ENCODE measurements at regions not wholly inside any gene's neighbourhood (a gene's known extent, or its start where the extent isn't known, plus 50 kb on each side); places are given as distances from the start of the nearest gene placed in this dataset.

- DNase-seq (ENCODE audit: low spot score), result no peak
Observed at GRCh38 chrX:143800150-143800549, 79.6 kb upstream of the SPANXN2 start.

GRCh38 chrX:143788265-143788664 is 67.7 kb upstream of the SPANXN2 start:
- DNase-seq (ENCODE audit: low spot score), result peak; percentile 7

GRCh38 chrX:143787341-143787740 is 66.8 kb upstream of the SPANXN2 start:
- DNase-seq (ENCODE audit: low spot score), result no peak

- no peak for DNase-seq (ENCODE audit: low spot score)
Observed at GRCh38 chrX:143781103-143781502, 60.6 kb upstream of the SPANXN2 start.
